Fibroblast of the aortic adventitia (primary cell): ENCODE measurements at regions not wholly inside any gene's neighbourhood (a gene's known extent, or its start where the extent isn't known, plus 50 kb on each side); places are given as distances from the start of the nearest gene placed in this dataset.
A peak's percentile ranks its signal among the peaks of the same experiment; 100 is the strongest.

Source experiments
- DNase-seq: peaks from one replicate; pipeline ENCODE4 v3.0.0-alpha.2; 2010; ENCODE audit warnings: low read depth
- H3K4me3 ChIP-seq: 2 replicates; pipeline ENCODE4 v1.5.1; 2011; ENCODE audit warnings: low read depth, mild to moderate bottlenecking, control low read depth, low read length, moderate library complexity
- CTCF ChIP-seq: IDR thresholded peaks from 2 replicates; pipeline ENCODE4 v1.5.1; 2011; ENCODE audit warnings: mild to moderate bottlenecking, low read length, control low read depth, inconsistent platforms; ENCODE audit not compliant: insufficient read depth

GRCh38 chr14:59090572-59090971, 97.9 kb upstream of the DAAM1 start:
- DNase-seq: no peak

GRCh38 chr14:59091404-59091803, 97.1 kb upstream of the DAAM1 start:
- DNase-seq: no peak
- no peak for TF ChIP-seq CTCF
- H3K4me3 ChIP-seq: no peak overlapping the region

More at GRCh38 chr14:59090572-59090971, 97.9 kb upstream of the DAAM1 start:
- no peak overlapping the region for H3K4me3 ChIP-seq
- TF ChIP-seq CTCF: no peak

GRCh38 chr14:59091976-59092375, 96.5 kb upstream of the DAAM1 start:
- TF ChIP-seq CTCF: no peak
- no peak for DNase-seq
- H3K4me3 ChIP-seq: no peak overlapping the region

- DNase-seq: no peak
- no peak overlapping the region for H3K4me3 ChIP-seq
- no peak for TF ChIP-seq CTCF
These were observed 94.6 kb upstream of the DAAM1 start for GRCh38 chr14:59093902-59094301.

GRCh38 chr14:59096303-59096702, 92.2 kb upstream of the DAAM1 start:
- DNase-seq: no peak
- no peak overlapping the region for H3K4me3 ChIP-seq
- no peak for TF ChIP-seq CTCF

- no peak overlapping the region for H3K4me3 ChIP-seq
- no peak for TF ChIP-seq CTCF
- DNase-seq: peak; percentile 11
These were observed 90.8 kb upstream of the DAAM1 start for GRCh38 chr14:59097681-59098080.

- no peak for TF ChIP-seq CTCF
- no peak overlapping the region for H3K4me3 ChIP-seq
These were observed 90.1 kb upstream of the DAAM1 start for GRCh38 chr14:59098377-59098776.

More at GRCh38 chr14:59098377-59098776, 90.1 kb upstream of the DAAM1 start:
- DNase-seq: peak; percentile 95
